Activated T-cell treated with anti-CD3 and anti-CD28 coated beads for 48 hours (primary cell): ENCODE measurements at regions not wholly inside any gene's neighbourhood (a gene's known extent, or its start where the extent isn't known, plus 50 kb on each side); places are given as distances from the start of the nearest gene placed in this dataset.
A peak's percentile ranks its signal among the peaks of the same experiment; 100 is the strongest.

Experiments used
- DNase-seq: peaks from one replicate; pipeline ENCODE4 v3.0.0-alpha.2; 2020; ENCODE audit warnings: low read depth

DNA sequence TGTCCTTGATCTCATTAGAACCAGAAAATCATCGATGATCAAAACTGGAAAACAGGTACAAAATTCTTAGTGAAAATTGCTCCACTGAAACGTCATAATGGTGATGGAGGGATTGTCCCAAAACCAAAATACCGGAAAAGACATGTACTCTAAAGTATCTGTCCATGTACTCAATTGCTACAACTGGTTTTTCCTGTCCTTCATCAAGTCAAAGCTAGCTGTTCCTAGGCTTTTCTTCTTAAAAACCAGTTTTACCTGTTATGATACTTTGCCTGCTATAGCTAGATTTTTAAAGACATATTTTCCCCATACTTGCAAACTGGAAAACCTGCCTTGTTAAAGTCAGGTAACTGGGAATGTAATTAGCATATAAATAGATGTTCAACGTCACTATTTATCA, 50.5 kb upstream of the LRRC1 start:
- no peak for DNase-seq

DNA sequence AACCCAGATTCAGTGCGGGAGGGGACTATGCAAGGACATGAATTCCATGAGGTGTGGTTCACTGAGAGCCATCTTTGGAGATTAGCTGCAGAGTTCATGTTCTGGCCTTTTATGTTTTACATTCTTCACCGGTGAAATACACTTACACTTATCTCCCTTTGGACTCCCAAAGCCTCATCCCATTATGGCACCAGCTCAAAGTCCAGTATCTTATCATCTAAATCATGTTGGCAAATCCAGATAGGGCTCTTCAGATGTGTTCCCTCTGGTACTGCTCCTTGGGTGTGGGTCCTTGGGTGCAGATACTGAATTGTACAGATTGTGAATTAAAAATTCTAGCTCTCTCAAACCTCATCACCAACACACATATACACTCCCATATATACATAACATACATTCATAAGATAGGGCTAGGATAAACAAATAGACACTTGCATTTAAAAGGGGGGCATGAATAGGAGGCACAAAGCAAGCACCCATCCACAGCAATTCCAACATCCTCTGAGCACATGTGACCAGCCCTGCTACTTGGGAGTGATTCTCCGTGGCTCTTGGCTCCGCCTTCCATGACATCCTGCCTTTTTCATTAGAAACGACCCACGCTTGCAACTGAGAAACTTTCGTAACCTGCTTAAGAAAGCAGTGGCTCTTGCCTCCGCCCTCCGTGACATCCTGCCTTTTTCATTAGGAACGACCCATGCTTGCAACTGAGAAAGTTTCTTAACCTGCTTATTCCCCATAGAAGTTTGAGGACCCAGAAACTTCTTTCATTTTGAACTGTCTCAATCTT, 53.6 kb upstream of the LRRC1 start:
- no peak for DNase-seq

DNA sequence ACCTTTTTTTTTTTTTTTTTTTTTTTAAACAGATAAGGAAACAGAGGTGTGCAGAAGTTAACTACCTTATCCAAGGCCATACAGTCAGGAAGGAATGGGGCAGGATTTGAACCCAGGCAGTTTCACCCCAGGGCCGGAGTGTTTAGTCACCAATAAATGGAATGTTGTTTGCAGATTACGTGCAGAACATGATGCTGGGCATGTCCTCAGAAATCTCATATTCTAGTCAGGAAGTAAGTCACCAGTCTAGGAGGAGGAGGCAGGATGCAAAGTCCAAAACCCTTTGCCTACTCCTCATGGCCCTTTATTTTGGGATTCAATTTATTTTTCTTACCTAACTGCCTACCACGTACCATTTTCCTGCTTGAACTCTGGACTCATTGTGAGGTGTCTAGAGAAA, 57.1 kb upstream of the LRRC1 start:
- no peak for DNase-seq

DNA sequence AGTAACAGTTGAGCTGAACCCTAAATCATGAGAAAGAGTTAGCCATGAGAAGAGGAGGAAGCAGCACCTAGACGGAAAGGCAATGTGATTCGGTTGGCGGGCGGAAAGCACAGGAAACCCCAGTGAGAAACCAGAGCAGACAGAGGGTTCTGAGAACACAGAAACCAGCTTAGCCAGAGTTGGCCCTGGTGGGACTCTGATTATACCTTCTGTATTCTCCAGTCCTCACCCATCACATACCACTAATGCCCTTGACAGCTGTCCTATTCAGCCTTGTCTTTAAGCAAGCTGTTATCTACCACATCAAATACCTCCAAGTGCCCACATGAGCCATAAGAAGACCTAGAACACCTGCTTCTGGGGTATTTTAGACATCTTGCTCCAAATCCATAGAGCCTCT, 58.9 kb upstream of the LRRC1 start:
- DNase-seq = no peak

GRCh38 chr6:53734473-53735299, 60.1 kb upstream of the LRRC1 start:
- DNase-seq = no peak

DNA sequence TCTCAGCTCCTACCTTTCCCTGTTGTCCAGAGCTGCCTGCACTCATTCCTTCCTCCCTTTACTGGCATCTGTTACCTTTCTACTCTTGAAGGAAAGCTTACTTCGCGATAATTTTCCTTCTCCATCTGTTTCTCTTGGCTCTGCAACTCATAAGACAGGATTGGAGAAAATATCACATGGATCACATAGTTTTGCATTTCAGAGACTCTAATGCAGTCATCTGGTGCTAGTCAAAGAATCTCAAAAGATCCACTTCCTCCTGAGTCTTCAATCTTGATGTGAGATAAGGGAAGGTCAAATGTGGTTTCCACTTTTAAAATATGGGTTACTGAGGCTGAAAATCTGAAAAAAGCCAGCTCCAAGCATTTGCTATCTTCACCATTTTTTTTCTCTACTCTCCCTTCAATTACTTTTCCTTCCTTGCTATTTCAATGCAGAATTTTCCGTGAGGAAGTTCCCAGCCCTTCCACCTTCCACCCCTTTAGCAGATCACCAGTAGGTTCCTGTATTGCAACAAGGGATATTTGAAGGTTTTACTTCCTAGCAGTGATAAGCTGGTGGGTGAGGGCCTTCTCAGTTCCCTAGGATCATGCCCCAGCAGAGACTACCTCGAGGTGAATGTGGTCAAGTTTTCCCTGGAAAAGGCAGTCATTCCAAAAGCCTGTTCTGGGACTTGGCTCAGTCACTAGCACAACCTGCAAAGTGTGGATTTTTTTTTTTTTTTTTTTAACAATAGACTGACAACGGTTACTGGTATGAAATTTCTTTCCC, 62.8 kb upstream of the LRRC1 start:
- no peak for DNase-seq

GRCh38 chr6:53730767-53731166, 64.0 kb upstream of the LRRC1 start:
- DNase-seq = no peak

DNA sequence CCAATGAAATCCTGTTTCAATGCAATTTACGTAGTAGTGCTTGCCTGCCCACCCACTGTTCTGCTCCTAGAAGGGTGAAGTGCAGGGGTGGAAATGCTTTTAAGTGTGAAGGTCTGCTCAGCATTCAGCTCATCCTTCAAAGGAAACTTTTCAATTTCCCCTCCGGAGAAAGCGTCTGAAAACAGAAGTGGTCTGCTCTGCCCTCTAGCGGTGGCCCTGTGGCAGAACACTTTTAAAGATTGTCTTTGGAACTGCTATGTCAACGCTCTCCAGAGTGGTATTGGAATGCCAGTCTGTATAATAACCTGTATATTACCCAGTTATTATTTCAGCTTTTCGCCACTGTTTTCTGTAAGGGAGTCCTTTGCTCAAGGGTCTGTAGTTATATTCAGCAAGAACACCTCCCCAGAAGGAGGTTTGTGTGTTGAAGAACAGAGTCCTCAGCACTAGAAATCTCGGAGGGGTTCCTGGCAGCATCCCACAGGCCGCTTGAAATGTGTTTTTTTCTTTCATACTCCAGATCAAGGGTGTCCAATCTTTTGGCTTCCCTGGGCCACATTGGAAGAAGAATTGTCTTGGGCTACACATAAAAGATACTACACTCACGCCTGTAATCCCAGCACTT, 63.1 kb upstream of the KLHL31 start:
- peak; percentile 32 for DNase-seq

DNA sequence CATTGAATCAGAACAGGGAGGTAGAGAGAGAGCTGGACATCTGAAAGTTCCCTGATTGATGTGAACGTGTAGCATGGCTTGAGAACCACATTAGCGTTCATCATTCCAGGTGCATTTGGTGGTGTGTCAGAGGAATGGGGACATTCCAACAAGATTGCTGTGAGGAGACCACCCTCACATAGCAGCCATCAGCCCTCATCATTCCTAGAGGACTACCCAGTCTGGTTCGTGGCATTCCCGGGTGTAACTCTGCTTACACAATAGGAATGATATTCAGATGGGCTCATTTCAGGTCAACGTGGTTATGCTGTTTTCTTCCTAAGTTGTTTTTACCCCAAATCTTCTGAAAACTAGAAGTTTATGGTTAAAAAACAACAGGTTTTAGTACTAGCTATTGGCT, 62.2 kb upstream of the KLHL31 start:
- DNase-seq = no peak

DNA sequence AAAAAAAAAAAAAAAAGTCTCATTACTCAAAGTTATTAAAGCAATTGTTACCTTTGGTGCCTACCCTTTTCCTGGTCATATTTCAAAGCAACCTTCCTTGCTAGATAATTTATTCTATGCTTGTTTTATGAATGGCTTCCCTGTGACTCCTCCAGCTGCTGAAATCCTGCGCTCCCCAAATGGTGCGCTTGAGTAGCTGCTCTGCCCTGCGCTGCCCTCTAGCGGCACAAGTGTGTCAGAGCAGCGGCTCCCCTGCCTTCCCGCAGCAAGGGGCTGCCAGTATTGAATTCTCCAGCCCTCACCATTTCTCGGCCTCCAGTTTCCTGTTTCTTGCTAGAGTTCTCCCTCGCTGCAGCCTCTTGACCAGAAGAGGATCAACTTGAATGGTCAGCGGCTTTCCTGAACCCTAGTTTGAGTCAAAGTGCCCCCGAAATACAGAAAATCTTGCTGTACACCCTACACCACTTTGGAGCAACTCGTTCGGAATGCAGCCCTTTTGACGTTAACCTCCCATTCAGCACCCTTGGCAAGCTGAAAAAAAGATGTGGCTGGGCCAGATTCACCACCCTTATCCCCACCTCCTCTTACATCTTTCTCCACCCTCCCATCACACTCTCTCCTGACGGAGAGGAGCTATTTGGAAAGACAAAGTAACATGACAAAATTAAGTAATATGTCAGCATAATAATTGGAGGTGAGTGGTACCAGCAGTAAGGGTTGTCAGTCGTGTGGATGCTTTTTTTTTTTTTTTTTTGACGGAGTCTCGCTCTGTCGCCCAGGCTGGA, 60.4 kb upstream of the KLHL31 start:
- peak; percentile 68 for DNase-seq

DNA sequence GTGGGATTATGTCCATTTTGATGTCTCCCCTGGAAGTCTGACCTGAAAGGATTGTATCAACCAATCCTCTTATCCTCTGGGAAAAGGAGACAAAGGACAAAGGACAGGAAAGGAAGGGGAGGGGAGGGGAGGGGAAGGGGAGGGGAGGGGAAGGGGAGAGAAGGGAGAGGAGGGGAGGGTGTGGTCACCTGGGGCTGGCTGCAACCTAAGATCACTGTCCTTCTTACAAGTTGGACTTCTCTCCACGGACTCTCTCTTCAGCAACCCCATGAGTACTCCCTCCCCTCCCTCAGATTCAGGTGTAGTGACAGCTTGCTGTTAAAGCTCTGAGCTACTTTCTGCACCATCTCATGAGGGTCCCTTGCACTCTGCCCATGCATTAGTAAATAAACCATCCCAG, 58.9 kb upstream of the KLHL31 start:
- DNase-seq = no peak

GRCh38 chr6:53723331-53723730, 57.8 kb upstream of the KLHL31 start:
- no peak for DNase-seq

DNA sequence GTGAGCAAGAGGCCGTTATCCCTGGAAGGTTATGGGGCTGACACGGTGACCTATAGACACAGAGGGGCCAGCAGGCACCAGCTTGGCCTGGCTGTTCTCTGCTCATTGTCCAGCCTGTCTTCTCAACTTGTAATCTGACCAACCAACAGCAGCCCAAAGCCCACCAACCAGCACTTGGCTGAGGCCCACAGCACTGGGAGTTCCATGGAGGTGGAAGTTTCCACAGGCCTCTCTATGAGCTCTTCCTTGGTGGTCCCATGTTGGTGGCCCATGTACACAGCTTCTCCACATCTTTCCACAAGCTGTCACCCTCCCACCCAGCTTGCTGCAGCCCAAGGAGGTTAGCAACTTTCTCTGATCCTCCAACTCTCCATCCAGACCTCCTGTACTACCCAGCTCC, 56.2 kb upstream of the KLHL31 start:
- no peak for DNase-seq

GRCh38 chr6:53718597-53719460, 53.3 kb upstream of the KLHL31 start:
- DNase-seq = no peak

- no peak for DNase-seq
These were observed 52.0 kb upstream of the KLHL31 start for GRCh38 chr6:53717566-53717965.

GRCh38 chr6:53715434-53715833, 49.9 kb upstream of the KLHL31 start:
- DNase-seq = no peak
